ENCODE measurements at regions not wholly inside any gene's neighbourhood (a gene's known extent, or its start where the extent isn't known, plus 50 kb on each side); places are given as distances from the start of the nearest gene placed in this dataset.

GRCh38 chr14:65877624-65878023, 465.1 kb downstream of the FUT8 start:
- no peak for DNase-seq

DNA sequence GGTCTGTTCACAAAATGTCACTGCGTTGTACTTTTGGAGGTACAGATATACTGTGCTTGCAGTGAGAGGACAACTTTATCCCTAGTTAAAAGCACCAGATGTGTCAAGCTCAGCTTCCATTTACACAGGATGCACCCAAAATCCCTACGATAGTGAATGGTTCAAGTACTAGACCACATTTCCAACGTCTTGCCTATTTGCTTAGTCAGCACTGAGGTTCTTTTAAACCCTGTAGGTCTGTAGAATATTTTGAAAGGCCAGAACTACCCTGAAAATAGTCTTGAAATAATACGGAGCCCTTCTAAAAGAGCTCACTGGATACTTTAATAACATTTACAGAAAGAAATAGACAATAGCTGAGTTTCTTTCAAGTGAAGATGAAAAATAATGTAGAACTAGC, 466.1 kb downstream of the FUT8 start:
- no peak for DNase-seq

GRCh38 chr14:65879248-65880009, 466.9 kb downstream of the FUT8 start:
- no peak for DNase-seq

- no peak for DNase-seq
Measured at GRCh38 chr14:65880507-65880906, 468.0 kb downstream of the FUT8 start.

DNA sequence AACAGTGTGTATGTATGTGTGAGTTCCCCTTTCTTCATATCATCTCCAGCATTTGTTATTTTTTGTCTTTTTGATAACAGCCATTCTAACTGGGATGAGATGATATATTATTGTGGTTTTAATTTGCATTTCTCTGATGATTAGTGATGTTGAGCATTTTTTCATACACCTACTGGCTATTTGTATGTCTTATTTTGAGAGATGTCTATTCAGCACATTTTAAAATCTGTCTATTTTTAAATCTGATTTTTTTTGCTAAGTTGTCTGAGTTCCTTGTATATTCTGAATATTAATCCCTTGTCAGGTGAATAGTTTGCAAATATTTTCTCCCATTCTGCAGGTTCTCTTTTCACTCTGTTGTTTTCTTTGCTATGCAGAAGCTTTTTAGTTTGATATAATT, 469.1 kb downstream of the FUT8 start:
- DNase-seq: no peak

GRCh38 chr14:65888677-65889076, 476.1 kb downstream of the FUT8 start:
- no peak for DNase-seq

DNA sequence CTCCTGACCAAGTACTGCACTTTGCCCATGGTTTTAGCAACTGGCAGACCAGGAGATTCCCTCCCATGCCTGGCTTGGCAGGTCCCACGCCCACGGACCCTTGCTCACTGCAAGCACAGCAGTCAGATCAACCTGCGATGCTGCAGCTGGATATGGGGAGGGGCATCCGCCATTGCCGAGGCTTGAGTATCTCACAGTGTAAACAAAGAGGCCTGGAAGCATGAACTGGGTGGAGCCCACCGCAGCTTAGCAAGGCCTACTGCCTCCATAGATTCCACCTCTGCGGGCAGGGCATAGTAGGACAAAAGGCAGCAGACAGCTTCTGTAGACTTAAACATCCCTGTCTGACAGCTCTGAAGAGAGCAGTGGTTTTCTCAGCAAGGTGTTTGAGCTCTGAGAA, 479.8 kb downstream of the FUT8 start:
- no peak for DNase-seq

GRCh38 chr14:65900164-65900563, 487.6 kb downstream of the FUT8 start:
- DNase-seq: no peak

- DNase-seq: no peak
Measured at GRCh38 chr14:65901595-65901994, 489.1 kb downstream of the FUT8 start.

DNA sequence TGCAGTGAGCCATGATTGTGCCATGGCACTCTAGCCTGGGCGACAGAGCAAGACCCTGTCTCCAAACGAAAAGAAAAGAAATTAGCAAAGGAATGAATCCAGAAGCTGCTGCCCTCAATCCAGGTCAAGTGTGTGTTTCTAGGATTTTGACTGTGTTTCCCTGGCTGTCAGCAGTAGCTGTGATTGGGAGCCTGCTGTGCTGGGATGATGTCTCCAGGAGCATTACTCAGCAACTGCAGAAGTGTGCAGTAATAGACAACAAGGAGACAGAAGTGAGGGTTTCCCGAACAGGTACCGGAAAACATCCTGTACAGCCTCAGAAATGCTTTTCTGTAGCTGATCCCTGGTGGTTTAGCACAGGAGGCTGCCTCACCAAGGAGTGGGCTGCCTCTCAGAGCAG, 492.5 kb downstream of the FUT8 start:
- DNase-seq: no peak

GRCh38 chr14:65906344-65906743, 493.8 kb downstream of the FUT8 start:
- no peak for DNase-seq

GRCh38 chr14:65906948-65907347, 494.4 kb downstream of the FUT8 start:
- DNase-seq: no peak

DNA sequence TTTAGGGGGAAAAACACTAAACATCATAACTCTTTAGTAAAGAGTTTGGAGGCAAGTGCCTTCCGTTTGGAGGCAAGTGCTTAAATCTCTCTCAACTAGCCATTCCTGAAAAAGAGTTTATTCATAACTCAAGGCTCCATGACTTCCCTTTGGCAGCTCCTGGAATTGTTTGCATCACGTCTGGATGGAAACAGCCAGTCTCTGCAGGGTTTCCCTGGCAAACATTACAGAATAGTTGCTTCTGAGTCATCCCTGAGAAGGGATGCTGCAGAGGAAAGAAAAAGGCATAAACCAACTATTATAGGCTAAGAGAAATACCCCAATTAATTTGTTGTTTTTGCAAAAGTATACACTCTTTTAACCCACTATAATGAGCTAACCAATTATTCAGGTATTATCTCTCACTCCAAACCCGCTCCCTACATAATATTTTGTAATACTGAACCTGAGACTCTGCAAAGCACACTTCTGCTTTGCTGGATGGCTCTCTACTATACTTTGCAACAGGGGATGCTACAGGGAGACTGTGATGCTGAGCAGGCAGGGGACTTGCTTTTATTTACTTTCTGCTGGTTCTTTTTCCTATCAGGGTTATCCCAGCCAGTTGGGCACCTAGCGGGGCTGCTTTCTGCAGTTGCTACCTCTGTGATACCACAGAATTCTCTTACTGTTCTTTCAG, 497.7 kb downstream of the FUT8 start:
- DNase-seq: peak; percentile 54

- no peak for DNase-seq
Measured at GRCh38 chr14:65915125-65915524, 502.6 kb downstream of the FUT8 start.

DNA sequence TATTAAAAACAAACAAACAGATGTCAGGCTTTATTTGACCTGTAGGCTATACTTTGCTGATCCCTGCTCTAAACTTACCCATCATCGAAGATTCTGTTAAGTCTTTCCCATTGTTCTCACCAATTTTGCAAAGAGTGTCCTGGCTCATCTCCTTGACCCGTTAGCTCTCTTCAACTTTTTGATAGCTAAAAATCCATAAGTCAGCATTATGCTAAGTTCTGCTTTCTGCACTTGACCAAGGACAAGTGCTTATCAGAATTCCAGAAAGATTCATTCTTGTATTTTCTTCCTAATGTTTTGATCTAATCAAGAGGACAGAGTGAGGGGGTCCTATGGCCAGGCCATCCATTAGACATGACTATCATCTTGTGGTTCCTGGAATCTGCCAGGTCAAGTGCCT, 503.5 kb downstream of the FUT8 start:
- no peak for DNase-seq

GRCh38 chr14:65920996-65921395, 508.5 kb downstream of the FUT8 start:
- no peak for DNase-seq

- no peak for DNase-seq
Measured at GRCh38 chr14:65922142-65922541, 509.6 kb downstream of the FUT8 start.

- DNase-seq: no peak
Measured at GRCh38 chr14:65926504-65926903, 514.0 kb downstream of the FUT8 start.

DNA sequence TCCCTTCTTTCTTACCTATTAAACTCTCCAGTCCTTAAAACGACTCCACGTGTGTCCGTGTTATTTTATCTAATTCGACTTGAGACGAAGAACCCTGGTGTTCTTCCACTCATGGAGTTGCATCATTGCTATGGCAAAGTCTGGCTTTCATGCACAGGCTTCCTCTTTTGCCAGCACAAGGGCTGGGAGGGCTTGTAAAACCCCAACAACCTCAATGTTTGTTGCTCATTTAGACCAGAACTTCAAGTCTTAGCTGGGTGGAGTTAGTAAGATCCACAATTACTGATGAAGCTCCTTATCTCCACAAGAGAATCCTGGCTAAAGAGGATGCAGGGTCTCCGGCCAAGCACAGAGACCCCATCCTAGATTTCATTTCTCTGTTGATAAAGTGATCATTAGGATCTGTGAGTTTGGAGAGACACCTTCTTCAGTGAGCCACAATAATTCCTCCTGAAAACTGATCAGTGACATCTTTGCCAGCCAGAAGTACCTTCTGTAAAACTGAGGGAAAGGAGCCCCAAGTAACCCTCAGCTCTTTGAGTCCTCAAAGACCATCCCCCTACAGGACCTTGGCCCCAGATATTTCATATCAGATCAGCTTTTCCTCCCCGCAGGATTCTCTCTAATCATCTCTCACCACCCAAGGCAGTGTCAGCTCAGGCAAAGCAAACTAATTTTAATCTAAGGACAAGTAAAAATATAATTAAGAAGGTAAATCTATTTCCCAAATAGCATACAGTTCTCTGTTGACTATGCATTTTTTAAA, 514.6 kb downstream of the FUT8 start:
- no peak for DNase-seq

DNA sequence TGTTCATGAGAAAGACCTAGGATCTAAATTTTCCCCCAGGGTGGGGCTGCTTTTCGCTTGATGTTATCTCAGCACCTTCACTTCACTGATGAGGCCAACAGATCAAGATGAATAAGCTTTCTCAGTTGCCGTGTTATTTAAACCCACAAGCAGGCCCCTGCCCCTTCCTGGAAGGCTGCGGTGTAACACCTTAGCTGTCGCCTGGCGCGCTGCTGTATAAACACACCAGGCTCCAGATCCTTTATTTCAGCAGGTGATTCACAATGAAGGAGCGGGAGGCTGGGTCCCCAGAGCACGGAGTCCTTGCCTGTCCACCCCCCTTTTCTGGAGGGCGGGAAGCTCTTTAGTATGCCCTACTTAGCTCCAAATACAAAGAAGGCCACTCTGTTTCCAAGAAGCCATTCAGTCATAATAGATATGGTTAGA, 515.4 kb downstream of the FUT8 start:
- DNase-seq: no peak

DNA sequence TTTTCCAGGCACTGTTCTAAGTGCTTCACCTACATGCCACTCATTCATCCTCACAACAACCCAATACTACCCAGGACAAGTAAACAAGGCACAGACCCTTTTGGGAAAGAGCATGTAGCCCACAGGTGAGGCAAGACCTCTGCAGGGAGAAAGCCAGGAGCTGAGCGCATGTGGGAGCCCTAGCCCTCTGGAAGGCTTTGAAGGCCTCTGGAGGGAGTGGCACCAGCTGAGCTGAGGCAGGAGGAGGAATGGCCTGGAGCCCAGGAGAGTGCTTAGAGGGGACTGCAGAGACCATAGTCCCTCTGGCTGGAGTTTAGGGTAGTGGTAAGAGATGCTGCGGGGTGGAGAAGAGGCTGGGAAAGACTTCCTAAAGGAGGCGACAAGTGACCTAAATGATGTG, 516.5 kb downstream of the FUT8 start:
- DNase-seq: no peak

DNA sequence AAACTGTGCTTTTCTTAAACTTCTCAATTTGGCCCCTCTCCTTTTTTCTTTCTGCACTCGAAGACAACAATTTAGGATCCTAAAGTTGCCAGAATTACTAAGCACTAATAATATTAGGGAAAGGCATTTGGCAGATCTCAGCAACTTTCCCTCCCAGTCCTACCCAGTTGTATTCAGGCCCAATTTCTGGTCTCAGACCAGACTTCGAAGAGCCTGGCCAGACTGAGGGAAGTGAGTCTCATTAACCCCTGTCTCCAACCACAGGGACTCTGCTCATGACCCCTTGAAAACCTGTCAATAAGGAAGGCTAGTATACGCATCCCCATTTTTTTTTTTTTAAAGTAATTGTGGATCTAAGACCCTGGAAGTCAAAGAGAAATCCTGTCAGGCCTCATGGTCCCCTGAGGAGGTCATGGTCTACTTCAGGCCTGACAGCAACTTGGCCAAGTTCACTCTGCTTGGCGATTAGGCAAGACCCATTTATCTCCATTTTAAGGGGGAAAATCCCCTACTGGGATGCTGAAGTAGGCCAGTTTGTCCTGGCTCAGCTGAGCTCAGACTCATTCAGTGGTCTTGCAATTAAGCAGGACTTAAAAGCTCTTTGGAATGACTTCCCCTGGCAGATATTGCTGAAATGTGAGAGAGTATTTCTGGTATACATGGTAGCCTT, 521.0 kb downstream of the FUT8 start:
- DNase-seq: no peak

GRCh38 chr14:65934070-65934435, 521.5 kb downstream of the FUT8 start:
- no peak for DNase-seq

All from occipital lobe (tissue), 1 donor.